ENCODE measurements at regions not wholly inside any gene's neighbourhood (a gene's known extent, or its start where the extent isn't known, plus 50 kb on each side); places are given as distances from the start of the nearest gene placed in this dataset.

- no peak for TF ChIP-seq POLR2AphosphoS5 (IDR thresholded peaks at IDR 0.05)
- no peak overlapping the region for H3K4me3 ChIP-seq
- no peak for ATAC-seq
- no peaks in the 10 kb centered on the region for H3K27me3 ChIP-seq
- 80% methylated on average over 4 of the region's 4 CpGs; no CpG with 5 or more reads in 1 of the 2 donors for WGBS, 2 donors (ENCODE audit: low coverage in 1 of 2)
- H3K27ac ChIP-seq, result no peak overlapping the region
- H3K9me3 ChIP-seq, result no peaks in the 10 kb centered on the region
- no peaks in the 10 kb centered on the region for H3K4me1 ChIP-seq
- H3K36me3 ChIP-seq, result no peaks in the 10 kb centered on the region
These were observed 1402.8 kb downstream of the RAPGEF2 start for GRCh38 chr4:160505724-160506123.

- no peak overlapping the region for H3K4me3 ChIP-seq
- H3K27me3 ChIP-seq, result no peaks in the 10 kb centered on the region
- no peak for ATAC-seq
- no peak for TF ChIP-seq POLR2AphosphoS5 (IDR thresholded peaks at IDR 0.05)
- TF ChIP-seq EP300 (IDR thresholded peaks at IDR 0.05), result no peak
- no peak for TF ChIP-seq POLR2A (IDR thresholded peaks at IDR 0.05)
- no peak for TF ChIP-seq CTCF (IDR thresholded peaks at IDR 0.05)
- H3K27ac ChIP-seq, result no peak overlapping the region
- H3K36me3 ChIP-seq, result no peaks in the 10 kb centered on the region
- H3K9me3 ChIP-seq, result no peaks in the 10 kb centered on the region
- H3K4me1 ChIP-seq, result no peaks in the 10 kb centered on the region
These were observed 1408.0 kb downstream of the RAPGEF2 start for GRCh38 chr4:160510928-160511327.

GRCh38 chr4:160514126-160514525 lies 1411.2 kb downstream of the RAPGEF2 start:
- no peak for ATAC-seq
- TF ChIP-seq POLR2A (IDR thresholded peaks at IDR 0.05) (no peak), CTCF (IDR thresholded peaks at IDR 0.05) (no peak), EP300 (IDR thresholded peaks at IDR 0.05) (no peak), POLR2AphosphoS5 (IDR thresholded peaks at IDR 0.05) (no peak)
- H3K4me1 ChIP-seq, result no peaks in the 10 kb centered on the region
- no peaks in the 10 kb centered on the region for H3K36me3 ChIP-seq
- no peaks in the 10 kb centered on the region for H3K9me3 ChIP-seq
- no peak overlapping the region for H3K4me3 ChIP-seq
- H3K27me3 ChIP-seq, result no peaks in the 10 kb centered on the region
- 84 to 93% methylated on average over 3 of the region's 3 CpGs for WGBS, 2 donors (ENCODE audit: low coverage in 1 of 2)
- H3K27ac ChIP-seq, result no peak overlapping the region

GRCh38 chr4:160523231-160523630 lies 1420.4 kb downstream of the RAPGEF2 start:
- no peak overlapping the region for H3K27ac ChIP-seq
- ATAC-seq, result no peak
- WGBS, 2 donors (ENCODE audit: low coverage in 1 of 2), result 50 to 60% methylated on average over 1 of the region's 1 CpG

GRCh38 chr4:160537681-160538080 lies 1434.8 kb downstream of the RAPGEF2 start:
- H3K27ac ChIP-seq, result no peak overlapping the region
- 80 to 89% methylated on average over 5 of the region's 5 CpGs for WGBS, 2 donors (ENCODE audit: low coverage in 1 of 2)
- no peaks in the 10 kb centered on the region for H3K36me3 ChIP-seq
- H3K4me1 ChIP-seq, result no peaks in the 10 kb centered on the region
- TF ChIP-seq POLR2A (IDR thresholded peaks at IDR 0.05) (no peak), EP300 (IDR thresholded peaks at IDR 0.05) (no peak), POLR2AphosphoS5 (IDR thresholded peaks at IDR 0.05) (no peak), CTCF (IDR thresholded peaks at IDR 0.05) (no peak)
- ATAC-seq, result no peak
- H3K27me3 ChIP-seq, result no peaks in the 10 kb centered on the region
- H3K4me3 ChIP-seq, result no peak overlapping the region
- no peaks in the 10 kb centered on the region for H3K9me3 ChIP-seq

More at GRCh38 chr4:160523231-160523630, 1420.4 kb downstream of the RAPGEF2 start:
- no peaks in the 10 kb centered on the region for H3K36me3 ChIP-seq
- H3K4me3 ChIP-seq, result no peak overlapping the region
- no peaks in the 10 kb centered on the region for H3K27me3 ChIP-seq
- H3K9me3 ChIP-seq, result peaks cover 0 to 4% (median 0%) of the 10 kb centered on the region in 3 donors
- no peaks in the 10 kb centered on the region for H3K4me1 ChIP-seq
- no peak for TF ChIP-seq POLR2AphosphoS5 (IDR thresholded peaks at IDR 0.05)
- TF ChIP-seq POLR2A (IDR thresholded peaks at IDR 0.05), result no peak
- TF ChIP-seq EP300 (IDR thresholded peaks at IDR 0.05), result no peak
- TF ChIP-seq CTCF (IDR thresholded peaks at IDR 0.05), result no peak

Measured in gastroesophageal sphincter (tissue), 4 donors.